GM08714 (cell line): ENCODE measurements at regions not wholly inside any gene's neighbourhood (a gene's known extent, or its start where the extent isn't known, plus 50 kb on each side); places are given as distances from the start of the nearest gene placed in this dataset.
"Not testable (repeated sequence)": the region's sequence is repeated elsewhere in the genome, so short reads cannot be mapped to it uniquely, and the experiment has no call there.

Experiments used
- H3K4me3 ChIP-seq: fragments of 200-500 bp; sonication (Bioruptor generic); 2 replicates; pipeline ENCODE4 v1.5.1; 2014; ENCODE audit warnings: mild to moderate bottlenecking, low read length, inconsistent platforms
- ZNF274 ChIP-seq: IDR thresholded peaks from 2 replicates; pipeline ENCODE4 v1.6.1; 2012; ENCODE audit warnings: mild to moderate bottlenecking, low read depth, low read length

GRCh38 chr15:24777307-24777706 lies 101.7 kb downstream of the NPAP1 start:
- TF ChIP-seq ZNF274, result no peak
- H3K4me3 ChIP-seq, result no peak overlapping the region

- TF ChIP-seq ZNF274, result no peak
- H3K4me3 ChIP-seq, result no peak overlapping the region
Measured at GRCh38 chr15:24784506-24784905, 108.9 kb downstream of the NPAP1 start.

GRCh38 chr15:24786347-24786746 lies 110.8 kb downstream of the NPAP1 start:
- H3K4me3 ChIP-seq, result no peak overlapping the region
- no peak for TF ChIP-seq ZNF274

- not testable (repeated sequence) for H3K4me3 ChIP-seq
Measured at GRCh38 chr15:24802624-24803023, 127.0 kb downstream of the NPAP1 start.

GRCh38 chr15:24819680-24820079 lies 135.1 kb upstream of the SNRPN start:
- no peak for TF ChIP-seq ZNF274
- no peak overlapping the region for H3K4me3 ChIP-seq

- no peak overlapping the region for H3K4me3 ChIP-seq
- no peak for TF ChIP-seq ZNF274
Measured at GRCh38 chr15:24823473-24823872, 131.3 kb upstream of the SNRPN start.

GRCh38 chr15:24832282-24832681 lies 122.5 kb upstream of the SNRPN start:
- TF ChIP-seq ZNF274, result no peak
- no peak overlapping the region for H3K4me3 ChIP-seq

- TF ChIP-seq ZNF274, result no peak
- no peak overlapping the region for H3K4me3 ChIP-seq
Measured at GRCh38 chr15:24835301-24835700, 119.5 kb upstream of the SNRPN start.

- H3K4me3 ChIP-seq, result no peak overlapping the region
- TF ChIP-seq ZNF274, result no peak
Measured at GRCh38 chr15:24848050-24848449, 106.7 kb upstream of the SNRPN start.

- TF ChIP-seq ZNF274, result no peak
- no peak overlapping the region for H3K4me3 ChIP-seq
Measured at GRCh38 chr15:24856397-24857390, 98.1 kb upstream of the SNRPN start.

- no peak overlapping the region for H3K4me3 ChIP-seq
- TF ChIP-seq ZNF274, result no peak
Measured at GRCh38 chr15:24857763-24858162, 97.0 kb upstream of the SNRPN start.

- not testable (repeated sequence) for H3K4me3 ChIP-seq
Measured at GRCh38 chr15:24858183-24858582, 96.6 kb upstream of the SNRPN start.

GRCh38 chr15:24858737-24859601 lies 95.8 kb upstream of the SNRPN start:
- no peak for TF ChIP-seq ZNF274
- no peak overlapping the region for H3K4me3 ChIP-seq

GRCh38 chr15:24861014-24861690 lies 93.6 kb upstream of the SNRPN start:
- no peak overlapping the region for H3K4me3 ChIP-seq
- TF ChIP-seq ZNF274, result no peak
